ENCODE measurements at regions not wholly inside any gene's neighbourhood (a gene's known extent, or its start where the extent isn't known, plus 50 kb on each side); places are given as distances from the start of the nearest gene placed in this dataset.

- H3K27me3 ChIP-seq (ENCODE audit: insufficient read depth, low read length) = no peaks in the 10 kb centered on the region
- no peaks in the 10 kb centered on the region for H3K4me1 ChIP-seq (ENCODE audit: insufficient read depth, low read length, severe bottlenecking)
- no peak overlapping the region for H3K9ac ChIP-seq (ENCODE audit: low read length)
- no peaks in the 10 kb centered on the region for H3K36me3 ChIP-seq (ENCODE audit: insufficient read depth, low read length)
- no peaks in the 10 kb centered on the region for H3K9me3 ChIP-seq (ENCODE audit: low read length)
- TF ChIP-seq, protein P1, sequence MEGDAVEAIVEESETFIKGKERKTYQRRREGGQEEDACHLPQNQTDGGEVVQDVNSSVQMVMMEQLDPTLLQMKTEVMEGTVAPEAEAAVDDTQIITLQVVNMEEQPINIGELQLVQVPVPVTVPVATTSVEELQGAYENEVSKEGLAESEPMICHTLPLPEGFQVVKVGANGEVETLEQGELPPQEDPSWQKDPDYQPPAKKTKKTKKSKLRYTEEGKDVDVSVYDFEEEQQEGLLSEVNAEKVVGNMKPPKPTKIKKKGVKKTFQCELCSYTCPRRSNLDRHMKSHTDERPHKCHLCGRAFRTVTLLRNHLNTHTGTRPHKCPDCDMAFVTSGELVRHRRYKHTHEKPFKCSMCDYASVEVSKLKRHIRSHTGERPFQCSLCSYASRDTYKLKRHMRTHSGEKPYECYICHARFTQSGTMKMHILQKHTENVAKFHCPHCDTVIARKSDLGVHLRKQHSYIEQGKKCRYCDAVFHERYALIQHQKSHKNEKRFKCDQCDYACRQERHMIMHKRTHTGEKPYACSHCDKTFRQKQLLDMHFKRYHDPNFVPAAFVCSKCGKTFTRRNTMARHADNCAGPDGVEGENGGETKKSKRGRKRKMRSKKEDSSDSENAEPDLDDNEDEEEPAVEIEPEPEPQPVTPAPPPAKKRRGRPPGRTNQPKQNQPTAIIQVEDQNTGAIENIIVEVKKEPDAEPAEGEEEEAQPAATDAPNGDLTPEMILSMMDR (IDR thresholded peaks at IDR 0.05; ENCODE audit: low read length) = no peak
- no peak for TF ChIP-seq EZH2 (IDR thresholded peaks at IDR 0.05; ENCODE audit: borderline replicate concordance, low read length)
- H3K27ac ChIP-seq (ENCODE audit: low read depth, low read length, poor library complexity, severe bottlenecking) = no peak overlapping the region
- no peak overlapping the region for H2AFZ ChIP-seq (ENCODE audit: low read length)
- H3K79me2 ChIP-seq (ENCODE audit: insufficient read depth, low read length) = no peaks in the 10 kb centered on the region
- H3K4me2 ChIP-seq (ENCODE audit: low read length) = no peak overlapping the region
- no peak overlapping the region for H3K4me3 ChIP-seq (ENCODE audit: low read depth, low read length, poor library complexity, severe bottlenecking)
- no peaks in the 10 kb centered on the region for H3F3A ChIP-seq (ENCODE audit: insufficient read depth, low read length)
- no peaks in the 10 kb centered on the region for H3K9me2 ChIP-seq (ENCODE audit: low read depth, low read length)
- H4K20me1 ChIP-seq (ENCODE audit: insufficient read depth, low read length) = no peaks in the 10 kb centered on the region
Measured at GRCh38 chr12:84562331-84562730, 350.3 kb downstream of the SLC6A15 start.

DNA sequence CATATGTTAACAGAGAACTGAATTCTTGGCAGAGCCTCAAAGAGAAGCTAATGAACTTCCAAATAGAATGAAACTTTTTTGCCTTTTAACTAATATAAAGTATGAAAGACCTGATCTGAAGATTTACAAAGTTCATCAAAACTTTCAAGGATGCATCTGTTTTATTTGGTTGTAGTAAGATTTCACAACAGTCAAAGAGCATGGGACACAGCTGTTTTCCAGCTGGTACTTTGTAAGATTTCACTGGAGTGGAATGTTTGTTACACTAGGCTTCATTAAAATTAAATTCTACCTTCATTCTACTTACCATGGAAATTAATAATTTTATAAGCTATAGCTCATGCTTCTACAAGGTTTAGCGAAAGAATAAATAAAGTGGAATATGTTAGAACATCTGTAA lies 351.2 kb downstream of the SLC6A15 start:
- no peak for TF ChIP-seq EZH2 (IDR thresholded peaks at IDR 0.05; ENCODE audit: borderline replicate concordance, low read length)
- TF ChIP-seq, protein P1 (IDR thresholded peaks at IDR 0.05; ENCODE audit: low read length) = no peak
- H3F3A ChIP-seq (ENCODE audit: insufficient read depth, low read length) = no peaks in the 10 kb centered on the region
- H3K9me3 ChIP-seq (ENCODE audit: low read length) = no peaks in the 10 kb centered on the region
- H3K9me2 ChIP-seq (ENCODE audit: low read depth, low read length) = no peaks in the 10 kb centered on the region
- no peak overlapping the region for H3K27ac ChIP-seq (ENCODE audit: low read depth, low read length, poor library complexity, severe bottlenecking)
- no peaks in the 10 kb centered on the region for H4K20me1 ChIP-seq (ENCODE audit: insufficient read depth, low read length)
- H3K79me2 ChIP-seq (ENCODE audit: insufficient read depth, low read length) = no peaks in the 10 kb centered on the region
- no peak overlapping the region for H3K4me2 ChIP-seq (ENCODE audit: low read length)
- H2AFZ ChIP-seq (ENCODE audit: low read length) = no peak overlapping the region
- no peak overlapping the region for H3K9ac ChIP-seq (ENCODE audit: low read length)
- H3K27me3 ChIP-seq (ENCODE audit: insufficient read depth, low read length) = no peaks in the 10 kb centered on the region
- H3K4me3 ChIP-seq (ENCODE audit: low read depth, low read length, poor library complexity, severe bottlenecking) = no peak overlapping the region
- H3K36me3 ChIP-seq (ENCODE audit: insufficient read depth, low read length) = no peaks in the 10 kb centered on the region
- no peaks in the 10 kb centered on the region for H3K4me1 ChIP-seq (ENCODE audit: insufficient read depth, low read length, severe bottlenecking)

- no peaks in the 10 kb centered on the region for H3K36me3 ChIP-seq (ENCODE audit: insufficient read depth, low read length)
- H3K4me3 ChIP-seq (ENCODE audit: low read depth, low read length, poor library complexity, severe bottlenecking) = no peak overlapping the region
- no peaks in the 10 kb centered on the region for H3F3A ChIP-seq (ENCODE audit: insufficient read depth, low read length)
- no peak overlapping the region for H3K27ac ChIP-seq (ENCODE audit: low read depth, low read length, poor library complexity, severe bottlenecking)
- H3K27me3 ChIP-seq (ENCODE audit: insufficient read depth, low read length) = no peaks in the 10 kb centered on the region
- H3K9ac ChIP-seq (ENCODE audit: low read length) = no peak overlapping the region
- no peak overlapping the region for H2AFZ ChIP-seq (ENCODE audit: low read length)
- no peaks in the 10 kb centered on the region for H3K79me2 ChIP-seq (ENCODE audit: insufficient read depth, low read length)
- no peak overlapping the region for H3K4me2 ChIP-seq (ENCODE audit: low read length)
- H3K9me2 ChIP-seq (ENCODE audit: low read depth, low read length) = no peaks in the 10 kb centered on the region
- H3K4me1 ChIP-seq (ENCODE audit: insufficient read depth, low read length, severe bottlenecking) = no peaks in the 10 kb centered on the region
- no peaks in the 10 kb centered on the region for H3K9me3 ChIP-seq (ENCODE audit: low read length)
- no peak for TF ChIP-seq EZH2 (IDR thresholded peaks at IDR 0.05; ENCODE audit: borderline replicate concordance, low read length)
- TF ChIP-seq, protein P1 (IDR thresholded peaks at IDR 0.05; ENCODE audit: low read length) = no peak
- H4K20me1 ChIP-seq (ENCODE audit: insufficient read depth, low read length) = no peaks in the 10 kb centered on the region
Measured at GRCh38 chr12:84554199-84554723, 358.3 kb downstream of the SLC6A15 start.
